Fibroblast of lung (primary cell): ENCODE measurements at regions not wholly inside any gene's neighbourhood (a gene's known extent, or its start where the extent isn't known, plus 50 kb on each side); places are given as distances from the start of the nearest gene placed in this dataset.

Experiments used
- DNase-seq, 2 donors: peaks; one replicate each; pipeline versions ENCODE4 v3.0.0 to v3.0.0-alpha.2; 2010; ENCODE audit warnings: low read depth in 2 of 2
- H2AFZ ChIP-seq: 2 replicates; pipeline ENCODE4 v1.5.1; 2012; ENCODE audit warnings: low read length, control low read depth, inconsistent platforms
- H3K27ac ChIP-seq: 2 replicates; pipeline ENCODE4 v1.5.1; 2011; ENCODE audit warnings: low read length, control low read depth; ENCODE audit not compliant: insufficient read depth
- H3K27me3 ChIP-seq: 2 replicates; pipeline ENCODE4 v1.5.1; 2011; ENCODE audit warnings: mild to moderate bottlenecking, low read length; ENCODE audit not compliant: control insufficient read depth, insufficient read depth
- H3K36me3 ChIP-seq: 2 replicates; pipeline ENCODE4 v1.5.1; 2011; ENCODE audit warnings: low read length; ENCODE audit not compliant: control insufficient read depth, insufficient read depth
- H3K4me1 ChIP-seq: 2 replicates; pipeline ENCODE4 v1.5.1; 2011; ENCODE audit warnings: low read length; ENCODE audit not compliant: control insufficient read depth, insufficient read depth; ENCODE audit errors: extremely low read depth
- H3K4me2 ChIP-seq: 2 replicates; pipeline ENCODE4 v1.5.1; 2011; ENCODE audit warnings: low read length, control low read depth; ENCODE audit not compliant: insufficient read depth; ENCODE audit errors: extremely low read depth
- H3K4me3 ChIP-seq, 4 experiments: fragments of 200-600 bp in 1 of 4; sonication (generic) in 1 of 4; replicated peaks in 1 of 4; 2 replicates each; pipeline ENCODE4 v1.5.1; 2011 to 2016; ENCODE audit warnings: low read length in 4 of 4, low read depth in 3 of 4, mild to moderate bottlenecking in 3 of 4, control low read depth in 2 of 4, inconsistent platforms in 1 of 4, mixed read lengths in 1 of 4; ENCODE audit not compliant: insufficient read depth in 1 of 4; ENCODE audit errors: control extremely low read depth in 1 of 4
- H3K79me2 ChIP-seq: 2 replicates; pipeline ENCODE4 v1.5.1; 2012; ENCODE audit warnings: mild to moderate bottlenecking, low read length, inconsistent platforms; ENCODE audit not compliant: control insufficient read depth, insufficient read depth
- H3K9ac ChIP-seq: 2 replicates; pipeline ENCODE4 v1.5.1; 2011; ENCODE audit warnings: mild to moderate bottlenecking, low read length, control low read depth; ENCODE audit not compliant: insufficient read depth
- H3K9me3 ChIP-seq: 2 replicates; pipeline ENCODE4 v1.5.1; 2012; ENCODE audit warnings: low read depth, low read length; ENCODE audit not compliant: control insufficient read depth, insufficient read depth
- H4K20me1 ChIP-seq: 2 replicates; pipeline ENCODE4 v1.5.1; 2011; ENCODE audit warnings: low read length; ENCODE audit not compliant: control insufficient read depth, insufficient read depth; ENCODE audit errors: extremely low read depth
- CTCF ChIP-seq, 2 donors: IDR thresholded peaks in 1 of 2; conservative IDR thresholded peaks in 1 of 2; 1 replicate in 1 of 2; 2 replicates in 1 of 2; pipeline ENCODE4 v1.5.1; 2011 to 2012; ENCODE audit warnings: low read length in 2 of 2, control low read depth in 1 of 2, inconsistent platforms in 1 of 2, low read depth in 1 of 2, mild to moderate bottlenecking in 1 of 2
- EZH2 ChIP-seq: IDR thresholded peaks from 2 replicates; pipeline ENCODE4 v1.5.1; 2012; ENCODE audit warnings: low read length, control low read depth, mild to moderate bottlenecking; ENCODE audit errors: missing control alignments

- no peaks in the 10 kb centered on the region for H3K4me1 ChIP-seq
- H3K9me3 ChIP-seq, result no peaks in the 10 kb centered on the region
- DNase-seq, result no peak
- TF ChIP-seq CTCF (conservative IDR thresholded peaks at IDR 0.05 in 1 of 2, IDR thresholded peaks at IDR 0.05 in 1 of 2; ENCODE audit: low read depth in 1 of 2, low read length in 2 of 2) (no peak), EZH2 (no peak)
- H3K36me3 ChIP-seq, result no peaks in the 10 kb centered on the region
- H3K4me2 ChIP-seq, result no peak overlapping the region
- no peak overlapping the region for H3K9ac ChIP-seq
- H2AFZ ChIP-seq, result no peak overlapping the region
- H3K27me3 ChIP-seq, result no peaks in the 10 kb centered on the region
- no peak overlapping the region for H3K27ac ChIP-seq
- no peak overlapping the region for H3K4me3 ChIP-seq
- no peaks in the 10 kb centered on the region for H4K20me1 ChIP-seq
- H3K79me2 ChIP-seq, result no peaks in the 10 kb centered on the region
These were observed 122.2 kb downstream of the NOC3L start for GRCh38 chr10:94240491-94240890.

GRCh38 chr10:94240901-94241300 lies 121.8 kb downstream of the NOC3L start:
- Histone ChIP-seq H3K4me1 (no peaks in the 10 kb centered on the region), H3K9me3 (no peaks in the 10 kb centered on the region), H3K27ac (no peak overlapping the region), H3K27me3 (no peaks in the 10 kb centered on the region), H3K36me3 (no peaks in the 10 kb centered on the region), H4K20me1 (no peaks in the 10 kb centered on the region), H3K79me2 (no peaks in the 10 kb centered on the region), H3K4me3 (no peak overlapping the region), H3K4me2 (no peak overlapping the region), H2AFZ (no peak overlapping the region), H3K9ac (no peak overlapping the region)
- TF ChIP-seq EZH2 (no peak), CTCF (conservative IDR thresholded peaks at IDR 0.05 in 1 of 2, IDR thresholded peaks at IDR 0.05 in 1 of 2; ENCODE audit: low read depth in 1 of 2, low read length in 2 of 2) (no peak)
- DNase-seq, result no peak

GRCh38 chr10:94251098-94251497 lies 111.6 kb downstream of the NOC3L start:
- TF ChIP-seq EZH2 (no peak), CTCF (conservative IDR thresholded peaks at IDR 0.05 in 1 of 2, IDR thresholded peaks at IDR 0.05 in 1 of 2; ENCODE audit: low read depth in 1 of 2, low read length in 2 of 2) (no peak)
- Histone ChIP-seq H3K27ac (no peak overlapping the region), H3K9me3 (no peaks in the 10 kb centered on the region)

More at GRCh38 chr10:94251098-94251497, 111.6 kb downstream of the NOC3L start:
- H3K4me3 ChIP-seq, result no peak overlapping the region
- no peaks in the 10 kb centered on the region for H3K4me1 ChIP-seq
- DNase-seq, result no peak
- no peaks in the 10 kb centered on the region for H3K36me3 ChIP-seq
- H3K9ac ChIP-seq, result no peak overlapping the region
- H3K4me2 ChIP-seq, result no peak overlapping the region
- H3K79me2 ChIP-seq, result no peaks in the 10 kb centered on the region
- H2AFZ ChIP-seq, result no peak overlapping the region
- no peaks in the 10 kb centered on the region for H3K27me3 ChIP-seq
- no peaks in the 10 kb centered on the region for H4K20me1 ChIP-seq
